ENCODE measurements at regions not wholly inside any gene's neighbourhood (a gene's known extent, or its start where the extent isn't known, plus 50 kb on each side); places are given as distances from the start of the nearest gene placed in this dataset.
"Not testable (repeated sequence)": the region's sequence is repeated elsewhere in the genome, so short reads cannot be mapped to it uniquely, and the experiment has no call there.

DNA sequence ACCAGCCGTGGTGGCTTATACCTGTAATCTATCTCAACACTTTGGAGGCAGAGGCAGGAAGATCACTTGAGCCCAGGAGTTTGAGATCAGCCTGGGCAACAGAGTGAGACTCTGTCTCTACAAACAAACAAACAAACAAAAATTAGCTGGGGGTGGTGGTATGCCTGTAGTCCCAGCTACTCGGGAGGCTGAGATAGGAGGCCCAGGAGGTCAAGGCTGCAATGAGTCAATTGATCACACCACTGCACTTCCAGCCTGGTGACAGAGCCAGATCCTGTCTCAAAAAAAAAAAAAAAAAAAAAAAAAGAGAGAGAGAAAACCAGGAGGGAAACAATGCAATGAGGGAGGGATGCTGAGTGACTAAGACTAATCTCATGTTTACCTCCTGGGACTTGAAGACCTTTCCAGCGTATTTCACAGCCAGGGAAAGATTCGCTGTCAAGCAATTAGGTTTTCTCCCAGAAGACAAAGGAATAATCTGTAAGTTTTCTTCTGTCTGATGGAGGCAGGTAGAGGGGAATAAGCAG lies 51.1 kb upstream of the MIER3 start:
- DNase-seq, result no peak

DNA sequence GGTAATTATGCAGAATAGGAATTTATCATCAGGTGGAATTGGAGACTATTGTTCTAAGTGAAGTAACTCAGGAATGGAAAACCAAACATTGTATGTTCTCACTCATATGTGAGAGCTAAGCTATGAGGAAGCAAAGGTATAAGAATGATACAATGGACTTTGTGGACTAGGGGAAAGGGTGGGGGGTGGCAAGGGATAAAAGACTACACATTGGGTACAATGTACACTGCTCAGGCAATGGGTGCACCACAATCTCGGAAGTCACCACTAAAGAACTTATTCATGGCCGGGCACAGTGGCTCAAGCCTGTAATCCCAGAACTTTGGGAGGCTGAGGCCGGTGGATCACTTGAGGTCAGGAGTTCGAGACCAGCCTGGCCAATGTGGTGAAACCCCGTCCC lies 51.6 kb upstream of the MIER3 start:
- DNase-seq, result not testable (repeated sequence)

- no peak for DNase-seq
These were observed 52.9 kb upstream of the MIER3 start for GRCh38 chr5:57004800-57005199.

DNA sequence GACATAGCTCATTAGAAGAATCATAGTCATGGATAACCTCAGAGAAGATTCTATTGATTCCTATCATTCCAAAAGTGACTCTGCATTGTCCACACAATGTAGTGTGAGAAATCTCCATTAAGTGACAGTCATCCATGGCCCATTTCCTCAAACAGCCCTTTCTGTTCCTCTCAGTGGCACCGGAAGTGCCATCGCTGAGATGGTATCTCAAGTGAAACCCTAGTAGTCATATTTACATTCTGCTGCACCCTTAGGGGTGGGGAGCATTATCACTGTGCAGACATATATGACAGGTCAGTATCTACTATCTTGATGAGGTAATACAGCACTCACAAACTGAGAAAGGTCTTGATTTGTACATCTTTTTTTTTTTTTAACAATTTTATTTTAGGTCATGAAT lies 55.4 kb upstream of the MIER3 start:
- no peak for DNase-seq

- no peak for DNase-seq
These were observed 57.9 kb upstream of the MIER3 start for GRCh38 chr5:57009811-57010210.

GRCh38 chr5:57010786-57011185 lies 58.9 kb upstream of the MIER3 start:
- DNase-seq, result no peak

DNA sequence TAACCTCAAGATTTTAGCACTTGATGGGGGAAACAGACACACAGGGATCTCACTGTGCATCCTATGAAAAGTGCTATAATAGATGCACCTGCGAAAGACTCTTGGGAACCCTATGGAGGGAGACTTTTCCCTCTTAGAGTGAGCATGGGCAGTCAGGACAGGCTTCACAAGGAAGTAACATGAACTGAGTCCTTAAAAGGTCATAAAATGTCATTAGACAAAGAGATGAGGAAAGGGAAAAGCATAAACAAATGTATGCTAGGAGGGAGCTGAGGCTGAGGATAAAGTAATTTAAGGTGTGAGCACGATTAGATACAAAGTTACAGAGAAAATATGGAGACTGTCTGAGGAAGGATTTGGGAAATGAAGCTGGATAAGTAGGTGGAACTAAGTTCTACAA lies 60.6 kb upstream of the MIER3 start:
- DNase-seq, result no peak

DNA sequence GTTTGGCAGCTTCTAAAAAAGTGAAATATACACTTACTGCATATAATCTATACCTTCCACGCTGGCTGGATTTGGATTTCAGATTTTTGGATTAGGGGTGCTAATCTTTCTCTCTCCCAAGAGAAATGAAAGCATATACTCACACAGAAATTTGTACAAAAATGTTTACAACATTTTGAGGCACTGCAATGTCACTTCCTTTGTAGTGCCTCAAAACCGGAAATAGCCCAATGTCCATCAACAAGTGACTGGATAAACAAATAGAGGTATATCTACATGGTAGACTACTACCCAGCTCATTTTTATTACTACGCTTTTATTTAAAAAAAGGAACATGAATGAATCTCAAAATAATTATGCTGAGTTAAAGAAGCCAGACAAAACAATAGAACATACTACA lies 74.0 kb upstream of the MIER3 start:
- DNase-seq, result no peak

- no peak for DNase-seq
These were observed 76.2 kb upstream of the MIER3 start for GRCh38 chr5:57028161-57028560.

DNA sequence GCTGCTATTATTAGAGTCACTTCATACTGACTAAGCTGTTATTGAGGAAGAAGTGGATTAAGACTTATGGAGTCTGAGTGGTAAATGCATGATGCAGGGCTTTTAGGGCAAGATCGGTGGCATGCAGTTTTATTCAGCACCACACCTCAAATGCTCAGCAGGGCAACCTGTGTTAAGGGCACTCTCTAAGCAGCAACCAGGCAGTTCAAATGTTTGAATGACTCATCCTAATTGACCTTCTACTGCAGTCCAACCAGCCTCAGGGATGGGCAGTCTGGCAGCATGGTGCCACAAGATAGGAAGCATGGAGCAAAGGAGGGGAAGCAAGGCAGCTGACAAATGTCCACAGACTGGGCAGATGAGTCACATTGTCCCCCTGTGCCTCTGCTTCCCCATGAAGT lies 80.2 kb upstream of the MIER3 start:
- DNase-seq, result no peak

GRCh38 chr5:57033103-57033502 lies 81.2 kb upstream of the MIER3 start:
- no peak for DNase-seq

DNA sequence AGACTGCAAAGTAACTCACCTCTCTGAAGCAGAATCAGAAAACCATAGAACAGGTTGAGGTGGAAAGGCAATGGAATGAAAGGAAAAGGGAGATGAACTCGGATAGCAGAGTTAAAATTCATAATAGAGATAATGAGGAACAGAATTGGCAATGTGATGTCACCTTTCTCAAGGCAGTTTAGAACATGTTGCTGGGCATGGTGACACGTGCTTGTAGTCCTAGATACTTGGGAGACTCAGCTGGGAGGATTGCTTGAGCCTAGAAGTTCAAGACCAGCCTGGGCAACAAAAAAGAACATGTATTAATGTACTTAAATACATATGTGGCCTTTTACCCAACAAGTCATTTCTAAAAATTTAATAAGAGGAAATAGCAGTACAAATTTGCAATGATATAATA lies 81.6 kb upstream of the MIER3 start:
- no peak for DNase-seq

- no peak for DNase-seq
These were observed 82.4 kb upstream of the MIER3 start for GRCh38 chr5:57034201-57034916.

DNA sequence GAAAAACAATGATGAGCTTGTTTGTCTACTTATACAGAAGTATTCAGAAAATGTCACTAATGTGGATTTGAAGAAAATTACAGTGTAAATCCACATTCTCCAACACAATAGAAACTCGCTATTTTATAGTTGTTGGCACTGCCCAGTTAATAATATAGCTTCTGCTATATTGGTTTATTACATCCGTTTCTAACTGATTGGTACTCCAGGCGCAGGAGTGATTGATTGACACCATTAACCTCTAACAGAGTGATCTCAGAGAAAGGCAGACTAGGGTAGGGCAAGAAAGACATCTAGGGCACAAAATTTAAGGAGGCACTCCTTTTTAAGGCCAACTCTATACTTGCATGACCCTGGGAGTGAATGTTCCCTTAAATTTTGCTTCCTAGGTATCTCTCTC lies 84.0 kb upstream of the MIER3 start:
- no peak for DNase-seq

- DNase-seq, result no peak
These were observed 84.8 kb upstream of the MIER3 start for GRCh38 chr5:57036761-57037160.

DNA sequence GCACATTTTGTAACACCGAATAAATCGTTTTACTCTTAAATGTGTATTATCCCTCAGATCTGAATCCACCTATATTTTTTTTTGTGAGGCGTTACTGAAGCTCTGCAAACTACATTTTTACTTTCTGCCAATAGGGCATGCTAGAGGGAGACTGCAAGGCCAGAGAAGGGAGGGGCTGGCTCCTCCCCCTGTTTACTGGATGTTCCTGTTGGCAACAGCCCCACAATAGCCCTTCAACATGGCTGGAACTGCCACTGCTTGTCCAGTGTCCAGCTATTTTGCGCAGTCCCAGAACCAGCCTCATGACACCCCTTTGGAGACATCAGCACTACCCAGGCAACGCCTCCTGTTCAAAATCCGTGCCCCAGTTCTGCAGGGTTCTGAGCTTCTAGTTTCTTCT lies 85.4 kb upstream of the MIER3 start:
- DNase-seq, result no peak

GRCh38 chr5:57041570-57041969 lies 89.6 kb upstream of the MIER3 start:
- DNase-seq, result no peak

- DNase-seq, result no peak
These were observed 90.6 kb upstream of the MIER3 start for GRCh38 chr5:57042524-57042931.

DNA sequence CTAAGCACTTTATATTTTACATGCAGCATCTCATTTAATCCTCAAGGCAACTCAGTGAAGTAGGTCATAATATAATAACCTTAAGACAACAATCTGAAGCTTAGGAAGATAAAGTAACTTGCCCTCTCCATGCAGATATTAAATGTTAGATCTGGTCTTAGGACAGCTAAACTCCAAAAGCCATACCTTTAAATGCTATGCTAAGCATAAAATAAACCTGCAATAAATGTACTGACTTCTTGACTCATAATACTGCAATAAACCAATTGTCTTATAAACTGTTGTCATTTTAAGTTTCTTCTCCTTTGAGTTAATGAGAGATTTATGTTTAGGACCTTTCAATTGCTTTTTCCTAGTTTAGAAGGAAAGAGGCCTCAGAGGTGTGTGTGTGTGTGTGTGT lies 102.2 kb upstream of the MIER3 start:
- no peak for DNase-seq

GRCh38 chr5:57054671-57055070 lies 102.7 kb upstream of the MIER3 start:
- no peak for DNase-seq

DNA sequence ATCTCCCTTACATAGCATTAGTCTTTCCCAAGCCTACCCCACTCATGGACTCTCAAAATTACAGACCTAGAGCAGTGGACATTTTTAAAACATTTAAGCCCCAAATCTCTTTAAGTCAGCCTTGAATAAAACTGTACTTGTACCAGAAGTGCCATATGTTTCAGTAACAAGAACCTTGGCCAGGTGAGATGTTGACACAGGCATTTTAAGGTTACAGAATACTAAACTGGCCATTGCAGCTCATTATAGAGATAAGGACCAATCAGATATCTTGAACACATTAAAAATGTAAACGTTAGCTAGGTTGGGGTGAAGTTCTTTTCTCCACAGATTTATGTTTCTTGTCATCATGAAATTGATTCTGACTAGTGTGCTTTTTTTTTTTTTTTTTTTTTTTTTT lies 103.8 kb upstream of the MIER3 start:
- no peak for DNase-seq

DNA sequence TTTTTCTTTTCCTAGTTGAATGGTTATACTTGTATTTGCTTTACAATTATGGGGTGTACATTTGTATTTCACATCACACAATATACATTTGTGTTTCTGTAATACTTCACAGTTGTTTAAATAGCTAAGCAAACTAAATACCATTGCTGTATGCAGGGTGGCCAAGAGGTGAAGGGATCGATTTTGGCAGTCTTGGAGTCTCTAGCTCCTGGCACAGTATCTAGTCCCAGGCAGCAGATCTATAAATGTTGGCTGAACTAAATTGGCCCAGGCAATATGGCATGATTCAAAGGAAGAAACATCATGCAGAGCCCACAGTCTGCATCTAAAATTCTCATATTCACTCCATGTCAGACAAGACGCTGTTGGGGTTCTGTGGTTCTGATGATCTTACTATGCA lies 110.1 kb upstream of the GPBP1 start:
- DNase-seq, result no peak

DNA sequence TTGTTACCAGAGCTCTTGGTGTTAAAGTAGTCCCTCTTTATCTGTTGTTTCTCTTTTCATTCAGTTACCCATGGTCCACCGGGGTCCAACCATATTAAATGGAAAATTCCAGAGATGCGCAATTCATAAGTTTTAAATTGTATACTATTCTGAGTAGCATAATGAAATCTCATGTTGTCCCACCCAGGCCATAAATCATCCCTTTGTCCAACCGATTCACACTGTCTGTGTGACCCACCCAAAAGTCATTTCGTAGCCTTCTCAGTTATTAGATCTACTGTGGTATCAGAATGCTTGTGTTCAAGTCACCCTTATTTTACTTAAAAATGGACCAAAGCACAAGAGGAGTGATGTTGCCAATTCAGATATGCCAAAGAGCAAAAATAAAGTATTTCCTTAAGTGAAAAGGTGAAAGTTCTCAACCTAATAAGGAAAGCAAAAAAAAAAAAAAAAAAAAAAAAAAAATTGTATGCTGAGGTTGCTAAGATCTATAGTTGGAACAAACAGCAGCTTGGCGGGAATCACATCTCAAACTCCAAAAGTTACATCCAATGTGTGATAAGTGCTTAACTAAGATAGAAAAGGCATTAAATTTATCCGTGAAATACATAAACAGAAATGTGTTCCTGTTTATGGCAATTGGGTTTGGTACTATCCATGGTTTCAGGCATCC lies 106.8 kb upstream of the GPBP1 start:
- no peak for DNase-seq

GRCh38 chr5:57067597-57067924 lies 106.3 kb upstream of the GPBP1 start:
- DNase-seq, result no peak

Data from CD4-positive, alpha-beta T cell treated with Interleukin-10 for 1 hour (primary cell).